ENCODE measurements at regions not wholly inside any gene's neighbourhood (a gene's known extent, or its start where the extent isn't known, plus 50 kb on each side); places are given as distances from the start of the nearest gene placed in this dataset.

GRCh38 chr2:113829761-113830160 is 60.1 kb upstream of the ACTR3 start:
- Histone ChIP-seq H3K27ac (ENCODE audit: extremely low read depth, low read depth, low read length) (no peak overlapping the region), H3K4me2 (ENCODE audit: insufficient read depth, low read length) (no peak overlapping the region), H3K4me3 (no peak overlapping the region), H4K20me1 (replicated peaks; ENCODE audit: control insufficient read depth, insufficient read depth, low read length) (no peaks in the 10 kb centered on the region), H3K9me1 (ENCODE audit: control insufficient read depth, insufficient read depth, low read length) (no peaks in the 10 kb centered on the region), H3K4me1 (replicated peaks in 1 of 2; ENCODE audit: control insufficient read depth in 2 of 2, insufficient read depth in 2 of 2, low read length in 2 of 2) (peaks cover 0 to 7% of the 10 kb centered on the region in 2 experiments; a peak in 1 of 5 replicates), H2AFZ (ENCODE audit: low read depth, low read length) (no peak overlapping the region), H3K79me2 (ENCODE audit: control insufficient read depth, insufficient read depth, low read length) (no peaks in the 10 kb centered on the region), H3K9me3 (replicated peaks; ENCODE audit: control insufficient read depth, insufficient read depth, low read depth, low read length) (no peaks in the 10 kb centered on the region), H3K27me3 (ENCODE audit: control insufficient read depth in 2 of 2, insufficient read depth in 2 of 2, low read length in 2 of 2) (no peaks in the 10 kb centered on the region), H3K36me3 (ENCODE audit: control insufficient read depth, insufficient read depth, low read length) (no peaks in the 10 kb centered on the region), H3K9ac (ENCODE audit: insufficient read depth in 1 of 2, low read depth in 2 of 2, low read length in 2 of 2) (no peak overlapping the region)
- intact Hi-C loops (cut with micrococcal nuclease) (no loop called here), in situ Hi-C loops (cut with MboI) (no loop called here)
- BruUV-seq (replicated peaks) = no TSS peak
- ChIA-PET POLR2A (no interaction called here), CTCF (ENCODE audit: low intra/inter-chr PET ratio) (interaction anchor here (0.6 kb wide), 1 partner anchor 486 kb away, joined by 3 read pairs; no protein-coding TSS in a partner anchor)
- no peak for ATAC-seq
- WGBS (ENCODE audit: insufficient coverage, low coverage, missing lambda C conversion rate) = 16% methylated on average over 5 of the region's 5 CpGs
- no peak for TF ChIP-seq RBM39 (optimal IDR thresholded peaks at IDR 0.05; ENCODE audit: low read depth, low read length)
- no peak for TF ChIP-seq CHD4 (IDR thresholded peaks at IDR 0.05; ENCODE audit: insufficient read depth, insufficient replicate concordance, low read depth, low read length, poor library complexity, severe bottlenecking)
- no peak for TF ChIP-seq BACH1 (tag; IDR thresholded peaks at IDR 0.05)
- no peak for TF ChIP-seq ZKSCAN3 (CRISPR knock-in tag; IDR thresholded peaks at IDR 0.05)
- no peak for TF ChIP-seq MYC (IDR thresholded peaks at IDR 0.05; ENCODE audit: low read depth, low read length)
- no peak for TF ChIP-seq MYC (CRISPR knock-in tag; IDR thresholded peaks at IDR 0.05; ENCODE audit: borderline replicate concordance, low read depth)
- no peak for TF ChIP-seq ZNF174 (CRISPR knock-in tag; IDR thresholded peaks at IDR 0.05)
- no peak for TF ChIP-seq TCFL5 (CRISPR knock-in tag; conservative IDR thresholded peaks at IDR 0.05)
- TF ChIP-seq ID3 (CRISPR knock-in tag; IDR thresholded peaks at IDR 0.05) = no peak
- no peak for TF ChIP-seq ID3 (tag; IDR thresholded peaks at IDR 0.05)
- TF ChIP-seq ZHX1 (conservative IDR thresholded peaks at IDR 0.05; ENCODE audit: low read length) = no peak
- no peak for TF ChIP-seq SMAD1 (IDR thresholded peaks at IDR 0.05; ENCODE audit: low read depth, low read length, partially characterized antibody)
- no peak for TF ChIP-seq TRIM24 (IDR thresholded peaks at IDR 0.05)
- TF ChIP-seq ZKSCAN8 (CRISPR knock-in tag; IDR thresholded peaks at IDR 0.05) = no peak
- TF ChIP-seq ILK (tag; IDR thresholded peaks at IDR 0.05; ENCODE audit: borderline replicate concordance, low read depth) = no peak
- no peak for TF ChIP-seq IFI16 (CRISPR knock-in tag; IDR thresholded peaks at IDR 0.05)
- no peak for TF ChIP-seq UBTF (IDR thresholded peaks at IDR 0.05; ENCODE audit: borderline replicate concordance in 1 of 2, low read depth in 2 of 2, low read length in 2 of 2)
- FAIRE-seq = no peak
- DNase-seq (ENCODE audit: extremely low read depth in 1 of 4, low spot score in 3 of 4) = no peak
